Heart left ventricle (tissue), 13 donors: ENCODE measurements at regions not wholly inside any gene's neighbourhood (a gene's known extent, or its start where the extent isn't known, plus 50 kb on each side); places are given as distances from the start of the nearest gene placed in this dataset.

Experiments
- POLR2A ChIP-seq, 2 donors: fragments of 450-650 bp; IDR thresholded peaks; one replicate each; pipeline ENCODE4 v1.6.1; 2017; ENCODE audit warnings: antibody characterized with exemption in 2 of 2, mild to moderate bottlenecking in 2 of 2, moderate library complexity in 2 of 2
- TF ChIP-seq, protein P1 (sequence below), 12 donors: fragments of 200-600 bp; sonication (generic) in 4 of 12; IDR thresholded peaks; one replicate each; pipeline versions ENCODE4 v1.5.0 to v1.8.0; 2018 to 2022; ENCODE audit warnings: antibody characterized with exemption in 12 of 12, mild to moderate bottlenecking in 5 of 12
- donor health status: ischemic (EF 13 %, LVEDD 7.1; RV severe dilation, severe dysfunction).
- donor health status: DM: no; HTN: yes; CAD: no.
- donor health status: DM: no; HTN: no; CAD: no.
- donor health status: ischemic (EF 25% LVEDD 6.9; RV normal size, moderate dysfunction).
- donor health status: ischemic (EF 25% LVEDD 5.7; RV mildly dilated, moderate dysfunction).
- donor health status: ischemic (EF 35%, LVEDD 5.7; RV mildly dilated, moderate dysfunction).
- donor health status: nonischemic (EF 11% LVEDD 7.7; RV severe dilation, severe dysfunction).
- donor health status: DM: yes; HTN: yes; CAD: no.
- donor health status: PGD.
- donor health status: ischemic (EF 29% LVEDD 5.4; RV normal size, mild dysfunction).
- donor health status: nonischemic (EF 23%, LVEDD 6.1; RV moderate dilation, normal function).

DNA sequence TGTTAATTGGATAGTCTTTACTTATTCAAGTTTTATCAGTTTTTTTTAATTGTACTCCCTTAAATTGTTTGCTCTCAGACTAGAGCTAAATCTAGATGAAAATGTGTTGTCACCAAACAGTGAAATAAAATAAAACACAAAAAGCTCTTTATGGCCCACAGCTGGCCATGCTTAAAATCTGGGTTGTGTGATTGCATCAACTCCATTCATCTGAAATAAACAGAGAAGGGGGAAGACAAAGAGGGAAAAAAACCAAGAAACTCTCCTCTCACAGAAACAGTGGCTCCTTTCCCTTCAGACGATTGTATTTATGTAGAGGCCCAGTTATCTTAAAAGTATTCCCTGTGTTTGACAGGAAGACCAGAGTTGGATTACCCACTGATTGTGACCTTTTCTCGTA is 422.4 kb downstream of the IRX1 start:
- TF ChIP-seq, protein P1, sequence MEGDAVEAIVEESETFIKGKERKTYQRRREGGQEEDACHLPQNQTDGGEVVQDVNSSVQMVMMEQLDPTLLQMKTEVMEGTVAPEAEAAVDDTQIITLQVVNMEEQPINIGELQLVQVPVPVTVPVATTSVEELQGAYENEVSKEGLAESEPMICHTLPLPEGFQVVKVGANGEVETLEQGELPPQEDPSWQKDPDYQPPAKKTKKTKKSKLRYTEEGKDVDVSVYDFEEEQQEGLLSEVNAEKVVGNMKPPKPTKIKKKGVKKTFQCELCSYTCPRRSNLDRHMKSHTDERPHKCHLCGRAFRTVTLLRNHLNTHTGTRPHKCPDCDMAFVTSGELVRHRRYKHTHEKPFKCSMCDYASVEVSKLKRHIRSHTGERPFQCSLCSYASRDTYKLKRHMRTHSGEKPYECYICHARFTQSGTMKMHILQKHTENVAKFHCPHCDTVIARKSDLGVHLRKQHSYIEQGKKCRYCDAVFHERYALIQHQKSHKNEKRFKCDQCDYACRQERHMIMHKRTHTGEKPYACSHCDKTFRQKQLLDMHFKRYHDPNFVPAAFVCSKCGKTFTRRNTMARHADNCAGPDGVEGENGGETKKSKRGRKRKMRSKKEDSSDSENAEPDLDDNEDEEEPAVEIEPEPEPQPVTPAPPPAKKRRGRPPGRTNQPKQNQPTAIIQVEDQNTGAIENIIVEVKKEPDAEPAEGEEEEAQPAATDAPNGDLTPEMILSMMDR (IDR thresholded peaks at IDR 0.05): no peak
- TF ChIP-seq POLR2A (IDR thresholded peaks at IDR 0.05): no peak
